HEK293 (cell line): ENCODE measurements at regions not wholly inside any gene's neighbourhood (a gene's known extent, or its start where the extent isn't known, plus 50 kb on each side); places are given as distances from the start of the nearest gene placed in this dataset.

Experiments used
- CTCF ChIA-PET: fragments of 350-600 bp; formaldehyde crosslinking; extraction: SDS; loops from one replicate; lab custom pipeline; 2021; ENCODE audit warnings: antibody characterized with exemption; lab: Yijun Ruan, JAX
- POLR2A ChIA-PET: fragments of 300-600 bp; formaldehyde crosslinking; extraction: SDS; loops from one replicate; lab custom pipeline; 2020; ENCODE audit warnings: antibody characterized with exemption, inconsistent platforms; lab: Yijun Ruan, JAX
- H3K27ac ChIP-seq: fragments of 200-500 bp; sonication (Bioruptor generic); 2 replicates; pipeline ENCODE4 v1.5.1; 2014; ENCODE audit warnings: low read depth, low read length, control low read depth, inconsistent platforms; ENCODE audit errors: extremely low read depth
- H3K36me3 ChIP-seq, 2 experiments: fragments of 200-500 bp in 1 of 2; sonication (Bioruptor generic) in 1 of 2; 1 replicate in 1 of 2; 2 replicates in 1 of 2; pipeline ENCODE4 v1.5.1; 2014 to 2017; ENCODE audit warnings: inconsistent platforms in 2 of 2, low read length in 2 of 2; ENCODE audit not compliant: control insufficient read depth in 2 of 2, insufficient read depth in 1 of 2
- H3K4me1 ChIP-seq: fragments of 200-500 bp; sonication (Bioruptor generic); 2 replicates; pipeline ENCODE4 v1.5.1; 2014; ENCODE audit warnings: mild to moderate bottlenecking, low read length, inconsistent platforms; ENCODE audit not compliant: control insufficient read depth, insufficient read depth
- H3K4me3 ChIP-seq: 2 replicates; pipeline ENCODE4 v1.5.1; 2011; ENCODE audit warnings: low read depth, mild to moderate bottlenecking, control low read depth, low read length, moderate library complexity
- H3K9me3 ChIP-seq: fragments of 200-500 bp; sonication (Bioruptor generic); 2 replicates; pipeline ENCODE4 v1.5.1; 2014; ENCODE audit warnings: low read depth, low read length, inconsistent platforms; ENCODE audit not compliant: control insufficient read depth, insufficient read depth
- GLI4 ChIP-seq: fragments of 450-650 bp; formaldehyde crosslinking; IDR thresholded peaks from 2 replicates; pipeline ENCODE4 v1.5.1; 2016; ENCODE audit warnings: missing biosample characterization, missing genetic modification characterization
- HOXD13 ChIP-seq: sonication (generic); formaldehyde crosslinking; IDR thresholded peaks from 2 replicates; pipeline ENCODE4 v1.8.0; 2022; ENCODE audit warnings: missing genetic modification reagents, borderline replicate concordance
- MZF1 ChIP-seq: fragments of 450-650 bp; formaldehyde crosslinking; IDR thresholded peaks from 2 replicates; pipeline ENCODE4 v1.5.1; 2017; ENCODE audit warnings: missing biosample characterization, missing genetic modification characterization, borderline replicate concordance
- ZBTB8A ChIP-seq: fragments of 450-650 bp; formaldehyde crosslinking; IDR thresholded peaks from 2 replicates; pipeline ENCODE4 v1.5.1; 2016; ENCODE audit warnings: missing biosample characterization, missing genetic modification characterization
- ZFP3 ChIP-seq: fragments of 450-650 bp; formaldehyde crosslinking; IDR thresholded peaks from 2 replicates; pipeline ENCODE4 v1.5.1; 2016; ENCODE audit warnings: low read depth, missing biosample characterization, missing genetic modification characterization
- ZNF214 ChIP-seq: fragments of 450-650 bp; formaldehyde crosslinking; IDR thresholded peaks from 2 replicates; pipeline ENCODE4 v1.5.1; 2017; ENCODE audit warnings: missing biosample characterization, mild to moderate bottlenecking, missing genetic modification characterization, borderline replicate concordance
- ZNF311 ChIP-seq: fragments of 450-650 bp; formaldehyde crosslinking; IDR thresholded peaks from 2 replicates; pipeline ENCODE4 v1.5.1; 2017; ENCODE audit warnings: missing biosample characterization, missing genetic modification characterization, borderline replicate concordance
- ZNF473 ChIP-seq: fragments of 450-650 bp; formaldehyde crosslinking; IDR thresholded peaks from 2 replicates; pipeline ENCODE4 v1.5.1; 2017; ENCODE audit warnings: missing biosample characterization, missing genetic modification characterization
- ZNF501 ChIP-seq: fragments of 450-650 bp; formaldehyde crosslinking; IDR thresholded peaks from 2 replicates; pipeline ENCODE4 v1.5.1; 2016; ENCODE audit warnings: missing biosample characterization, missing genetic modification characterization
- ZNF555 ChIP-seq: fragments of 450-650 bp; formaldehyde crosslinking; conservative IDR thresholded peaks from 2 replicates; pipeline ENCODE4 v1.5.1; 2017; ENCODE audit warnings: missing biosample characterization, mild to moderate bottlenecking, missing genetic modification characterization, inconsistent platforms
- ZNF654 ChIP-seq: fragments of 450-650 bp; formaldehyde crosslinking; IDR thresholded peaks from 2 replicates; pipeline ENCODE4 v1.5.1; 2016; ENCODE audit warnings: low read depth, missing biosample characterization, missing genetic modification characterization
- ZNF785 ChIP-seq: fragments of 450-650 bp; formaldehyde crosslinking; IDR thresholded peaks from 2 replicates; pipeline ENCODE4 v1.5.1; 2016; ENCODE audit warnings: missing biosample characterization, missing genetic modification characterization
- ZXDB ChIP-seq: fragments of 450-650 bp; formaldehyde crosslinking; IDR thresholded peaks from 2 replicates; pipeline ENCODE4 v1.5.1; 2016; ENCODE audit warnings: missing biosample characterization, missing genetic modification characterization
- TF ChIP-seq, protein P1 (sequence below): fragments of 450-650 bp; formaldehyde crosslinking; conservative IDR thresholded peaks from 2 replicates; pipeline ENCODE4 v1.5.1; 2016; ENCODE audit warnings: low read depth, missing biosample characterization, missing genetic modification characterization
- TF ChIP-seq, protein P2 (sequence below): fragments of 450-650 bp; formaldehyde crosslinking; conservative IDR thresholded peaks from 2 replicates; pipeline ENCODE4 v1.5.1; 2016; ENCODE audit warnings: low read depth, missing biosample characterization, missing genetic modification characterization
- TF ChIP-seq, protein P3 (sequence below): fragments of 450-650 bp; formaldehyde crosslinking; IDR thresholded peaks from 2 replicates; pipeline ENCODE4 v1.5.1; 2016; ENCODE audit warnings: missing biosample characterization, missing genetic modification characterization, borderline replicate concordance
- TF ChIP-seq, protein P4 (sequence below): fragments of 450-650 bp; formaldehyde crosslinking; IDR thresholded peaks from 2 replicates; pipeline ENCODE4 v1.5.1; 2016; ENCODE audit warnings: missing biosample characterization, missing genetic modification characterization
- TF ChIP-seq, protein P5 (sequence below): fragments of 450-650 bp; formaldehyde crosslinking; IDR thresholded peaks from 2 replicates; pipeline ENCODE4 v1.5.1; 2016; ENCODE audit warnings: missing biosample characterization, missing genetic modification characterization, low read depth
- TF ChIP-seq, protein P6 (sequence below): fragments of 450-650 bp; formaldehyde crosslinking; IDR thresholded peaks from 2 replicates; pipeline ENCODE4 v1.5.1; 2016; ENCODE audit warnings: missing biosample characterization, missing genetic modification characterization

DNA sequence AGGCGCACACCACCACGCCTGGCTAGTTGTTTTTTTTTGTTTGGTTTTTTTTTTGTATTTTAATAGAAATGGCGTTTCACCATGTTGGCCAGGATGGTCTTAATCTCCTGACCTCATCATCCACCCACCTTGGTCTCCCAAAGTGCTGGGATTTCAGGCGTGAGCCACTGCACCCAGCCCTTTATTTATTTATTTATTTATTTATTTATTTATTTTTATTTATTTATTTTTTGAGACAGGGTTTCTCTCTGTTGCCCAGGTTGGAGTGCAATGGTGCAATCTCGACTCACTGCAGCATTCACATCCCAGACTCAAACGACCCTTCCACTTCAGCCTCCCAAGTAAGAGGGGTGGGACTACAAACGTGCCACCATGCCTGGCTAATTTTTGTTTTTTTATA lies 63.0 kb upstream of the ADAMTSL1 start:
- ChIA-PET POLR2A (no interaction called here), CTCF (no interaction called here)
- H3K4me3 ChIP-seq = no peak overlapping the region
- H3K36me3 ChIP-seq = no peaks in the 10 kb centered on the region
- H3K4me1 ChIP-seq = no peaks in the 10 kb centered on the region
- H3K27ac ChIP-seq = no peak overlapping the region
- H3K9me3 ChIP-seq = no peaks in the 10 kb centered on the region
- TF ChIP-seq ZNF501 (tag by site-specific recombination) = no peak
- TF ChIP-seq ZXDB (tag by site-specific recombination) = no peak
- TF ChIP-seq, protein P1, sequence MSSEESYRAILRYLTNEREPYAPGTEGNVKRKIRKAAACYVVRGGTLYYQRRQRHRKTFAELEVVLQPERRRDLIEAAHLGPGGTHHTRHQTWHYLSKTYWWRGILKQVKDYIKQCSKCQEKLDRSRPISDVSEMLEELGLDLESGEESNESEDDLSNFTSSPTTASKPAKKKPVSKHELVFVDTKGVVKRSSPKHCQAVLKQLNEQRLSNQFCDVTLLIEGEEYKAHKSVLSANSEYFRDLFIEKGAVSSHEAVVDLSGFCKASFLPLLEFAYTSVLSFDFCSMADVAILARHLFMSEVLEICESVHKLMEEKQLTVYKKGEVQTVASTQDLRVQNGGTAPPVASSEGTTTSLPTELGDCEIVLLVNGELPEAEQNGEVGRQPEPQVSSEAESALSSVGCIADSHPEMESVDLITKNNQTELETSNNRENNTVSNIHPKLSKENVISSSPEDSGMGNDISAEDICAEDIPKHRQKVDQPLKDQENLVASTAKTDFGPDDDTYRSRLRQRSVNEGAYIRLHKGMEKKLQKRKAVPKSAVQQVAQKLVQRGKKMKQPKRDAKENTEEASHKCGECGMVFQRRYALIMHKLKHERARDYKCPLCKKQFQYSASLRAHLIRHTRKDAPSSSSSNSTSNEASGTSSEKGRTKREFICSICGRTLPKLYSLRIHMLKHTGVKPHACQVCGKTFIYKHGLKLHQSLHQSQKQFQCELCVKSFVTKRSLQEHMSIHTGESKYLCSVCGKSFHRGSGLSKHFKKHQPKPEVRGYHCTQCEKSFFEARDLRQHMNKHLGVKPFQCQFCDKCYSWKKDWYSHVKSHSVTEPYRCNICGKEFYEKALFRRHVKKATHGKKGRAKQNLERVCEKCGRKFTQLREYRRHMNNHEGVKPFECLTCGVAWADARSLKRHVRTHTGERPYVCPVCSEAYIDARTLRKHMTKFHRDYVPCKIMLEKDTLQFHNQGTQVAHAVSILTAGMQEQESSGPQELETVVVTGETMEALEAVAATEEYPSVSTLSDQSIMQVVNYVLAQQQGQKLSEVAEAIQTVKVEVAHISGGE (tag by site-specific recombination) = peak; percentile 34; the same call in 1 of the 2 replicates
- no peak for TF ChIP-seq ZNF311
- TF ChIP-seq MZF1 (tag by site-specific recombination) = no peak
- no peak for TF ChIP-seq GLI4
- TF ChIP-seq, protein P2, sequence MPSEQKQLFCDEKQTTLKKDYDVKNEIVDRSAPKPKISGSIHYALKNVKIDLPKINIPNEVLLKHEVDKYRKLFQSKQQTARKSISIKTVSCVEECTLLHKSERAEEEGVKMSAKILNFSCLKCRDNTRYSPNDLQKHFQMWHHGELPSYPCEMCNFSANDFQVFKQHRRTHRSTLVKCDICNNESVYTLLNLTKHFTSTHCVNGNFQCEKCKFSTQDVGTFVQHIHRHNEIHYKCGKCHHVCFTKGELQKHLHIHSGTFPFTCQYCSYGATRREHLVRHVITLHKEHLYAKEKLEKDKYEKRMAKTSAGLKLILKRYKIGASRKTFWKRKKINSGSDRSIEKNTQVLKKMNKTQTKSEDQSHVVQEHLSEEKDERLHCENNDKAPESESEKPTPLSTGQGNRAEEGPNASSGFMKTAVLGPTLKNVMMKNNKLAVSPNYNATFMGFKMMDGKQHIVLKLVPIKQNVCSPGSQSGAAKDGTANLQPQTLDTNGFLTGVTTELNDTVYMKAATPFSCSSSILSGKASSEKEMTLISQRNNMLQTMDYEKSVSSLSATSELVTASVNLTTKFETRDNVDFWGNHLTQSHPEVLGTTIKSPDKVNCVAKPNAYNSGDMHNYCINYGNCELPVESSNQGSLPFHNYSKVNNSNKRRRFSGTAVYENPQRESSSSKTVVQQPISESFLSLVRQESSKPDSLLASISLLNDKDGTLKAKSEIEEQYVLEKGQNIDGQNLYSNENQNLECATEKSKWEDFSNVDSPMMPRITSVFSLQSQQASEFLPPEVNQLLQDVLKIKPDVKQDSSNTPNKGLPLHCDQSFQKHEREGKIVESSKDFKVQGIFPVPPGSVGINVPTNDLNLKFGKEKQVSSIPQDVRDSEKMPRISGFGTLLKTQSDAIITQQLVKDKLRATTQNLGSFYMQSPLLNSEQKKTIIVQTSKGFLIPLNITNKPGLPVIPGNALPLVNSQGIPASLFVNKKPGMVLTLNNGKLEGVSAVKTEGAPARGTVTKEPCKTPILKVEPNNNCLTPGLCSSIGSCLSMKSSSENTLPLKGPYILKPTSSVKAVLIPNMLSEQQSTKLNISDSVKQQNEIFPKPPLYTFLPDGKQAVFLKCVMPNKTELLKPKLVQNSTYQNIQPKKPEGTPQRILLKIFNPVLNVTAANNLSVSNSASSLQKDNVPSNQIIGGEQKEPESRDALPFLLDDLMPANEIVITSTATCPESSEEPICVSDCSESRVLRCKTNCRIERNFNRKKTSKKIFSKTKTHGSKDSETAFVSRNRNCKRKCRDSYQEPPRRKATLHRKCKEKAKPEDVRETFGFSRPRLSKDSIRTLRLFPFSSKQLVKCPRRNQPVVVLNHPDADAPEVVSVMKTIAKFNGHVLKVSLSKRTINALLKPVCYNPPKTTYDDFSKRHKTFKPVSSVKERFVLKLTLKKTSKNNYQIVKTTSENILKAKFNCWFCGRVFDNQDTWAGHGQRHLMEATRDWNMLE = peak; percentile 56; the same call in 1 of the 2 replicates
- TF ChIP-seq, protein P3, sequence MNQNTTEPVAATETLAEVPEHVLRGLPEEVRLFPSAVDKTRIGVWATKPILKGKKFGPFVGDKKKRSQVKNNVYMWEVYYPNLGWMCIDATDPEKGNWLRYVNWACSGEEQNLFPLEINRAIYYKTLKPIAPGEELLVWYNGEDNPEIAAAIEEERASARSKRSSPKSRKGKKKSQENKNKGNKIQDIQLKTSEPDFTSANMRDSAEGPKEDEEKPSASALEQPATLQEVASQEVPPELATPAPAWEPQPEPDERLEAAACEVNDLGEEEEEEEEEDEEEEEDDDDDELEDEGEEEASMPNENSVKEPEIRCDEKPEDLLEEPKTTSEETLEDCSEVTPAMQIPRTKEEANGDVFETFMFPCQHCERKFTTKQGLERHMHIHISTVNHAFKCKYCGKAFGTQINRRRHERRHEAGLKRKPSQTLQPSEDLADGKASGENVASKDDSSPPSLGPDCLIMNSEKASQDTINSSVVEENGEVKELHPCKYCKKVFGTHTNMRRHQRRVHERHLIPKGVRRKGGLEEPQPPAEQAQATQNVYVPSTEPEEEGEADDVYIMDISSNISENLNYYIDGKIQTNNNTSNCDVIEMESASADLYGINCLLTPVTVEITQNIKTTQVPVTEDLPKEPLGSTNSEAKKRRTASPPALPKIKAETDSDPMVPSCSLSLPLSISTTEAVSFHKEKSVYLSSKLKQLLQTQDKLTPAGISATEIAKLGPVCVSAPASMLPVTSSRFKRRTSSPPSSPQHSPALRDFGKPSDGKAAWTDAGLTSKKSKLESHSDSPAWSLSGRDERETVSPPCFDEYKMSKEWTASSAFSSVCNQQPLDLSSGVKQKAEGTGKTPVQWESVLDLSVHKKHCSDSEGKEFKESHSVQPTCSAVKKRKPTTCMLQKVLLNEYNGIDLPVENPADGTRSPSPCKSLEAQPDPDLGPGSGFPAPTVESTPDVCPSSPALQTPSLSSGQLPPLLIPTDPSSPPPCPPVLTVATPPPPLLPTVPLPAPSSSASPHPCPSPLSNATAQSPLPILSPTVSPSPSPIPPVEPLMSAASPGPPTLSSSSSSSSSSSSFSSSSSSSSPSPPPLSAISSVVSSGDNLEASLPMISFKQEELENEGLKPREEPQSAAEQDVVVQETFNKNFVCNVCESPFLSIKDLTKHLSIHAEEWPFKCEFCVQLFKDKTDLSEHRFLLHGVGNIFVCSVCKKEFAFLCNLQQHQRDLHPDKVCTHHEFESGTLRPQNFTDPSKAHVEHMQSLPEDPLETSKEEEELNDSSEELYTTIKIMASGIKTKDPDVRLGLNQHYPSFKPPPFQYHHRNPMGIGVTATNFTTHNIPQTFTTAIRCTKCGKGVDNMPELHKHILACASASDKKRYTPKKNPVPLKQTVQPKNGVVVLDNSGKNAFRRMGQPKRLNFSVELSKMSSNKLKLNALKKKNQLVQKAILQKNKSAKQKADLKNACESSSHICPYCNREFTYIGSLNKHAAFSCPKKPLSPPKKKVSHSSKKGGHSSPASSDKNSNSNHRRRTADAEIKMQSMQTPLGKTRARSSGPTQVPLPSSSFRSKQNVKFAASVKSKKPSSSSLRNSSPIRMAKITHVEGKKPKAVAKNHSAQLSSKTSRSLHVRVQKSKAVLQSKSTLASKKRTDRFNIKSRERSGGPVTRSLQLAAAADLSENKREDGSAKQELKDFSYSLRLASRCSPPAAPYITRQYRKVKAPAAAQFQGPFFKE = no peak
- no peak for TF ChIP-seq ZNF785 (tag by site-specific recombination)
- TF ChIP-seq, protein P4, sequence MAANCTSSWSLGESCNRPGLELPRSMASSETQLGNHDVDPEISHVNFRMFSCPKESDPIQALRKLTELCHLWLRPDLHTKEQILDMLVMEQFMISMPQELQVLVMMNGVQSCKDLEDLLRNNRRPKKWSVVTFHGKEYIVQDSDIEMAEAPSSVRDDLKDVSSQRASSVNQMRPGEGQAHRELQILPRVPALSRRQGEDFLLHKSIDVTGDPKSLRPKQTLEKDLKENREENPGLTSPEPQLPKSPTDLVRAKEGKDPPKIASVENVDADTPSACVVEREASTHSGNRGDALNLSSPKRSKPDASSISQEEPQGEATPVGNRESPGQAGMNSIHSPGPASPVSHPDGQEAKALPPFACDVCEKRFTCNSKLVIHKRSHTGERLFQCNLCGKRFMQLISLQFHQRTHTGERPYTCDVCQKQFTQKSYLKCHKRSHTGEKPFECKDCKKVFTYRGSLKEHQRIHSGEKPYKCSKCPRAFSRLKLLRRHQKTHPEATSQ = no peak
- TF ChIP-seq ZNF654 (tag by site-specific recombination) = 0 out of 2 replicates have a peak, but pooled peaks have one; percentile 3
- no peak for TF ChIP-seq ZNF214 (tag by site-specific recombination)
- TF ChIP-seq HOXD13 (CRISPR knock-in tag) = no peak
- peak; percentile 23 for TF ChIP-seq ZNF555 (tag by site-specific recombination)
- TF ChIP-seq, protein P5, sequence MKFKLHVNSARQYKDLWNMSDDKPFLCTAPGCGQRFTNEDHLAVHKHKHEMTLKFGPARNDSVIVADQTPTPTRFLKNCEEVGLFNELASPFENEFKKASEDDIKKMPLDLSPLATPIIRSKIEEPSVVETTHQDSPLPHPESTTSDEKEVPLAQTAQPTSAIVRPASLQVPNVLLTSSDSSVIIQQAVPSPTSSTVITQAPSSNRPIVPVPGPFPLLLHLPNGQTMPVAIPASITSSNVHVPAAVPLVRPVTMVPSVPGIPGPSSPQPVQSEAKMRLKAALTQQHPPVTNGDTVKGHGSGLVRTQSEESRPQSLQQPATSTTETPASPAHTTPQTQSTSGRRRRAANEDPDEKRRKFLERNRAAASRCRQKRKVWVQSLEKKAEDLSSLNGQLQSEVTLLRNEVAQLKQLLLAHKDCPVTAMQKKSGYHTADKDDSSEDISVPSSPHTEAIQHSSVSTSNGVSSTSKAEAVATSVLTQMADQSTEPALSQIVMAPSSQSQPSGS (tag by site-specific recombination) = no peak
- TF ChIP-seq ZFP3 (tag by site-specific recombination) = no peak
- TF ChIP-seq ZBTB8A (tag by site-specific recombination) = 0 out of 2 replicates have a peak, but pooled peaks have one; percentile 15
- no peak for TF ChIP-seq ZNF473
- TF ChIP-seq, protein P6, sequence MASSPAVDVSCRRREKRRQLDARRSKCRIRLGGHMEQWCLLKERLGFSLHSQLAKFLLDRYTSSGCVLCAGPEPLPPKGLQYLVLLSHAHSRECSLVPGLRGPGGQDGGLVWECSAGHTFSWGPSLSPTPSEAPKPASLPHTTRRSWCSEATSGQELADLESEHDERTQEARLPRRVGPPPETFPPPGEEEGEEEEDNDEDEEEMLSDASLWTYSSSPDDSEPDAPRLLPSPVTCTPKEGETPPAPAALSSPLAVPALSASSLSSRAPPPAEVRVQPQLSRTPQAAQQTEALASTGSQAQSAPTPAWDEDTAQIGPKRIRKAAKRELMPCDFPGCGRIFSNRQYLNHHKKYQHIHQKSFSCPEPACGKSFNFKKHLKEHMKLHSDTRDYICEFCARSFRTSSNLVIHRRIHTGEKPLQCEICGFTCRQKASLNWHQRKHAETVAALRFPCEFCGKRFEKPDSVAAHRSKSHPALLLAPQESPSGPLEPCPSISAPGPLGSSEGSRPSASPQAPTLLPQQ = no peak
